Neural cell (in vitro differentiated cells): ENCODE measurements at regions not wholly inside any gene's neighbourhood (a gene's known extent, or its start where the extent isn't known, plus 50 kb on each side); places are given as distances from the start of the nearest gene placed in this dataset.

ENCODE experiments used
- H2AFZ ChIP-seq: fragments of 200-600, 300-800 bp; sonication (generic), shearing (Covaris generic); 2 replicates; pipeline ENCODE4 v1.6.0; 2014; ENCODE audit warnings: low read depth, mild to moderate bottlenecking, antibody characterized with exemption, low read length, moderate library complexity
- H3F3A ChIP-seq: fragments of 200-600 bp; shearing (Covaris generic); 2 replicates; pipeline ENCODE4 v1.6.1; 2016; ENCODE audit warnings: mild to moderate bottlenecking, moderate library complexity, mixed read lengths, antibody characterized with exemption, low read length; ENCODE audit not compliant: insufficient read depth, poor library complexity, severe bottlenecking
- H3K27ac ChIP-seq: fragments of 200-600, 300-800 bp; sonication (generic), shearing (Covaris generic); 2 replicates; pipeline ENCODE4 v1.5.1; 2014; ENCODE audit warnings: mild to moderate bottlenecking, low read length, moderate library complexity
- H3K27me3 ChIP-seq: fragments of 300-800, 200-600 bp; sonication (generic), shearing (Covaris generic); 2 replicates; pipeline ENCODE4 v1.6.0; 2014; ENCODE audit warnings: mild to moderate bottlenecking, low read depth, low read length, moderate library complexity; ENCODE audit not compliant: insufficient read depth
- H3K36me3 ChIP-seq: fragments of 300-800, 200-600 bp; sonication (generic), shearing (Covaris generic); 2 replicates; pipeline ENCODE4 v1.5.1; 2014; ENCODE audit warnings: mild to moderate bottlenecking, antibody characterized with exemption, low read length, moderate library complexity; ENCODE audit not compliant: insufficient read depth
- H3K4me2 ChIP-seq: fragments of 300-800, 200-600 bp; sonication (generic), shearing (Covaris generic); 2 replicates; pipeline ENCODE4 v1.6.0; 2014; ENCODE audit warnings: mild to moderate bottlenecking, low read length
- H3K4me3 ChIP-seq: fragments of 300-800, 200-600 bp; sonication (generic), shearing (Covaris generic); 2 replicates; pipeline ENCODE4 v1.5.1; 2014; ENCODE audit warnings: mild to moderate bottlenecking, low read length, moderate library complexity
- H3K79me2 ChIP-seq: fragments of 200-600 bp; shearing (Covaris generic); replicated peaks from 2 replicates; pipeline ENCODE4 v1.6.0; 2014; ENCODE audit warnings: mild to moderate bottlenecking, low read length, moderate library complexity; ENCODE audit not compliant: insufficient read depth
- H3K9ac ChIP-seq: fragments of 300-800, 200-600 bp; sonication (generic), shearing (Covaris generic); 2 replicates; pipeline ENCODE4 v1.6.1; 2016; ENCODE audit warnings: mild to moderate bottlenecking, low read length, mixed read lengths
- H3K9me2 ChIP-seq: fragments of 200-600 bp; shearing (Covaris generic); 2 replicates; pipeline ENCODE4 v1.6.1; 2016; ENCODE audit warnings: mild to moderate bottlenecking, low read length, mixed read lengths; ENCODE audit not compliant: insufficient read depth
- H3K9me3 ChIP-seq: fragments of 200-600, 300-800 bp; sonication (generic), shearing (Covaris generic); 2 replicates; pipeline ENCODE4 v1.6.1; 2016; ENCODE audit warnings: mild to moderate bottlenecking, mixed run types, low read length, moderate library complexity, mixed read lengths
- H4K20me1 ChIP-seq: fragments of 200-600 bp; shearing (Covaris generic); 2 replicates; pipeline ENCODE4 v1.6.1; 2016; ENCODE audit warnings: mild to moderate bottlenecking, mixed run types; ENCODE audit not compliant: insufficient read depth
- CTCF ChIP-seq: fragments of 450-650 bp; IDR thresholded peaks from 2 replicates; pipeline ENCODE4 v1.5.1; 2014; ENCODE audit warnings: antibody characterized with exemption, mild to moderate bottlenecking, moderate library complexity; ENCODE audit not compliant: poor library complexity, severe bottlenecking
- EP300 ChIP-seq: fragments of 450-650 bp; conservative IDR thresholded peaks from 2 replicates; pipeline ENCODE4 v1.6.1; 2014; ENCODE audit warnings: antibody characterized with exemption, mild to moderate bottlenecking, moderate library complexity; ENCODE audit not compliant: poor library complexity, severe bottlenecking
- EZH2 ChIP-seq: fragments of 200-600, 300-800 bp; shearing (Covaris generic), sonication (generic); IDR thresholded peaks from 2 replicates; pipeline ENCODE4 v1.6.1; 2014; ENCODE audit warnings: antibody characterized with exemption, low read length, borderline replicate concordance, mild to moderate bottlenecking; ENCODE audit not compliant: insufficient read depth, poor library complexity, severe bottlenecking
- MXI1 ChIP-seq: fragments of 450-650 bp; conservative IDR thresholded peaks from 2 replicates; pipeline ENCODE4 v1.6.1; 2014; ENCODE audit warnings: antibody characterized with exemption, mild to moderate bottlenecking; ENCODE audit not compliant: poor library complexity, severe bottlenecking
- POLR2AphosphoS5 ChIP-seq: IDR thresholded peaks from 2 replicates; pipeline ENCODE4 v1.6.1; 2012
- RAD21 ChIP-seq: fragments of 450-650 bp; conservative IDR thresholded peaks from 2 replicates; pipeline ENCODE4 v1.6.1; 2014; ENCODE audit warnings: antibody characterized with exemption, mild to moderate bottlenecking, moderate library complexity
- REST ChIP-seq: IDR thresholded peaks from 2 replicates; pipeline ENCODE4 v1.6.1; 2012; ENCODE audit warnings: borderline replicate concordance
- SMC3 ChIP-seq: fragments of 450-650 bp; conservative IDR thresholded peaks from 2 replicates; pipeline ENCODE4 v1.6.1; 2014; ENCODE audit warnings: antibody characterized with exemption, mild to moderate bottlenecking, moderate library complexity; ENCODE audit not compliant: poor library complexity

GRCh38 chrX:99663136-99663535 lies 746.9 kb downstream of the PCDH19 start:
- H3K4me2 ChIP-seq = no peak overlapping the region
- TF ChIP-seq RAD21 (no peak), REST (no peak), MXI1 (no peak), EZH2 (no peak), CTCF (no peak), EP300 (no peak), SMC3 (no peak)
- no peak overlapping the region for H2AFZ ChIP-seq
- H3F3A ChIP-seq = no peaks in the 10 kb centered on the region
- no peaks in the 10 kb centered on the region for H3K9me3 ChIP-seq
- no peaks in the 10 kb centered on the region for H3K9me2 ChIP-seq
- no peak overlapping the region for H3K27ac ChIP-seq
- H3K4me3 ChIP-seq = no peak overlapping the region
- no peaks in the 10 kb centered on the region for H3K79me2 ChIP-seq
- H3K36me3 ChIP-seq = no peaks in the 10 kb centered on the region
- H3K27me3 ChIP-seq = no peaks in the 10 kb centered on the region
- H3K9ac ChIP-seq = no peak overlapping the region
- H4K20me1 ChIP-seq = no peaks in the 10 kb centered on the region

GRCh38 chrX:99654188-99654587 lies 755.9 kb downstream of the PCDH19 start:
- H3K9me3 ChIP-seq = no peaks in the 10 kb centered on the region
- H3K27ac ChIP-seq = no peak overlapping the region
- no peaks in the 10 kb centered on the region for H4K20me1 ChIP-seq
- no peak overlapping the region for H3K4me2 ChIP-seq
- no peaks in the 10 kb centered on the region for H3F3A ChIP-seq
- no peak overlapping the region for H3K9ac ChIP-seq
- H3K36me3 ChIP-seq = no peaks in the 10 kb centered on the region
- no peaks in the 10 kb centered on the region for H3K27me3 ChIP-seq
- H3K4me3 ChIP-seq = no peak overlapping the region
- no peaks in the 10 kb centered on the region for H3K9me2 ChIP-seq
- TF ChIP-seq EP300 = no peak
- no peak for TF ChIP-seq CTCF
- no peak for TF ChIP-seq POLR2AphosphoS5
- no peak overlapping the region for H2AFZ ChIP-seq
- no peaks in the 10 kb centered on the region for H3K79me2 ChIP-seq
